ENCODE measurements at regions not wholly inside any gene's neighbourhood (a gene's known extent, or its start where the extent isn't known, plus 50 kb on each side); places are given as distances from the start of the nearest gene placed in this dataset.
A peak's percentile ranks its signal among the peaks of the same experiment; 100 is the strongest.

DNA sequence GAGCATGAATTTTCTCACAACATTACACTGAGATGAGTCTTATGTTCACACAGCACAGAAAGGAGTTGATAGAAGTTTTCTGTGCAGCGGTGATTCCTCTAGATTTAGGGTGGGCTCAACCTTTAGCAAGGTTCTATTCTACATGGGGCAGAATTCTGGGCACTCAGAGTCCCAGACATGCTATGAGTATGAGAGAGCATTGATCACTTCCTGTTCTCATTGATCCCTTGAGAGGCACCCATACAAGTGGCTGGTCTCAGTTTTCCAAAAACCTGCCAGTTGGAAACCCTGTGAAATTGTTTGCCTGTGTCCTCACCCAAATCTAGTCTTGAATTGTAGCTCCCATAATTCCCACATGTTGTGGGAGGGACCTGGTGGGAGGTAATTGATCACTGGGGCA is 112.5 kb upstream of the NR2F2 start:
- no peaks in the 10 kb centered on the region for H3K9me3 ChIP-seq (ENCODE audit: insufficient read depth, low read length)
- no peak overlapping the region for H3K4me3 ChIP-seq (ENCODE audit: low read length)
- H3K27ac ChIP-seq (ENCODE audit: low read length): no peak overlapping the region
- H4K20me1 ChIP-seq (ENCODE audit: insufficient read depth, low read length): no peaks in the 10 kb centered on the region
- H3K27me3 ChIP-seq (ENCODE audit: low read depth, low read length): peaks cover 37% of the 10 kb centered on the region
- H3K36me3 ChIP-seq (replicated peaks; ENCODE audit: low read depth, low read length): no peaks in the 10 kb centered on the region
- 0 out of 2 replicates have a peak overlapping the region, but pooled peaks have one; percentile 0 for H3K4me2 ChIP-seq (ENCODE audit: low read length)
- TF ChIP-seq, protein P1, sequence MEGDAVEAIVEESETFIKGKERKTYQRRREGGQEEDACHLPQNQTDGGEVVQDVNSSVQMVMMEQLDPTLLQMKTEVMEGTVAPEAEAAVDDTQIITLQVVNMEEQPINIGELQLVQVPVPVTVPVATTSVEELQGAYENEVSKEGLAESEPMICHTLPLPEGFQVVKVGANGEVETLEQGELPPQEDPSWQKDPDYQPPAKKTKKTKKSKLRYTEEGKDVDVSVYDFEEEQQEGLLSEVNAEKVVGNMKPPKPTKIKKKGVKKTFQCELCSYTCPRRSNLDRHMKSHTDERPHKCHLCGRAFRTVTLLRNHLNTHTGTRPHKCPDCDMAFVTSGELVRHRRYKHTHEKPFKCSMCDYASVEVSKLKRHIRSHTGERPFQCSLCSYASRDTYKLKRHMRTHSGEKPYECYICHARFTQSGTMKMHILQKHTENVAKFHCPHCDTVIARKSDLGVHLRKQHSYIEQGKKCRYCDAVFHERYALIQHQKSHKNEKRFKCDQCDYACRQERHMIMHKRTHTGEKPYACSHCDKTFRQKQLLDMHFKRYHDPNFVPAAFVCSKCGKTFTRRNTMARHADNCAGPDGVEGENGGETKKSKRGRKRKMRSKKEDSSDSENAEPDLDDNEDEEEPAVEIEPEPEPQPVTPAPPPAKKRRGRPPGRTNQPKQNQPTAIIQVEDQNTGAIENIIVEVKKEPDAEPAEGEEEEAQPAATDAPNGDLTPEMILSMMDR (IDR thresholded peaks at IDR 0.05; ENCODE audit: low read depth, low read length): no peak
- no peak for TF ChIP-seq EZH2phosphoT487 (IDR thresholded peaks at IDR 0.05; ENCODE audit: low read depth)
- no peak overlapping the region for H2AFZ ChIP-seq (ENCODE audit: low read depth, low read length)
- H3K4me1 ChIP-seq (ENCODE audit: low read length): peaks cover 36% of the 10 kb centered on the region
- H3K79me2 ChIP-seq (ENCODE audit: low read length): no peaks in the 10 kb centered on the region
- H3K9ac ChIP-seq (ENCODE audit: low read length): no peak overlapping the region

DNA sequence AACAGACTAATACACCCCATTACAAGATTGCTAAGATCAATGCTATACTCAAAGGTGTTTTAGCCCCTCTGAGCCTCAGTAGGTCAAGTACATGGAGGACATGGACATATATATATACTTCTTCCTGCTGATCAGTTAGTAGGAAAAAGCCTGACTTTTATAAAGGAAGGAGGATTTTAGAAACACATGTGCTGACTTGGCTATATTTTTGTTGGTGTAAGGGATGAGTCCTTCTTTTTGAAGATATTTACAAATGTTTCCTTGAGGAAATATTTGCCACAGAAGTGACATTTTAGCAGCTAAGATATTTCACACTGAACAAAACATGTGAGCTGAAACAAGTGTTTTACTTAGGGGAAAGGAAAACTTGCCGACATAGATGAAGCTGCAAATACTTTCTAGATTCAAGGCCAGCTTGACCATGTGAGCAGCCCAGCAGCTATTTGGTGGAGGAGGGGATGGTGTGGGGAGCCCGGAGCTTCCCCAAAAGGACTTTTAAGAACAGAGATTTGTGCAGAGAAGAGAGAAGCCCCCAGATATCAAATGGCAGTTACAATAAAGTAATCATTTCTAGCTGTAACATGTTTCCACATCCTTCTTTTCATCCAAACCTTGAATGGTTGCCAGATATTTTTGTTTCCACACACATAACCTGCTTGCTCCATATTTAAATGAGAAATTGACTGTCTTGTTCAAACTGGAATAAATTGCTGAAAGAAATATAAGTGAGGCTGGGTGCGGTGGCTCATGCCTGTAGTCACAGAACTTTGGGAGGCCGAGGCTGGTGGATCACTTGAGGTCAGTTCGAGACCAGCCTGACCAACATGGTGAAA is 111.7 kb upstream of the NR2F2 start:
- TF ChIP-seq, protein P1 (IDR thresholded peaks at IDR 0.05; ENCODE audit: low read depth, low read length): no peak
- no peak for TF ChIP-seq EZH2phosphoT487 (IDR thresholded peaks at IDR 0.05; ENCODE audit: low read depth)
- Histone ChIP-seq H3K79me2 (ENCODE audit: low read length) (no peaks in the 10 kb centered on the region), H3K27ac (ENCODE audit: low read length) (no peak overlapping the region), H3K4me2 (ENCODE audit: low read length) (no peak overlapping the region), H3K4me1 (ENCODE audit: low read length) (peaks cover 31% of the 10 kb centered on the region), H3K9me3 (ENCODE audit: insufficient read depth, low read length) (no peaks in the 10 kb centered on the region), H3K27me3 (ENCODE audit: low read depth, low read length) (peaks cover 43% of the 10 kb centered on the region), H3K36me3 (replicated peaks; ENCODE audit: low read depth, low read length) (no peaks in the 10 kb centered on the region), H3K9ac (ENCODE audit: low read length) (no peak overlapping the region), H3K4me3 (ENCODE audit: low read length) (no peak overlapping the region), H4K20me1 (ENCODE audit: insufficient read depth, low read length) (no peaks in the 10 kb centered on the region), H2AFZ (ENCODE audit: low read depth, low read length) (no peak overlapping the region)

DNA sequence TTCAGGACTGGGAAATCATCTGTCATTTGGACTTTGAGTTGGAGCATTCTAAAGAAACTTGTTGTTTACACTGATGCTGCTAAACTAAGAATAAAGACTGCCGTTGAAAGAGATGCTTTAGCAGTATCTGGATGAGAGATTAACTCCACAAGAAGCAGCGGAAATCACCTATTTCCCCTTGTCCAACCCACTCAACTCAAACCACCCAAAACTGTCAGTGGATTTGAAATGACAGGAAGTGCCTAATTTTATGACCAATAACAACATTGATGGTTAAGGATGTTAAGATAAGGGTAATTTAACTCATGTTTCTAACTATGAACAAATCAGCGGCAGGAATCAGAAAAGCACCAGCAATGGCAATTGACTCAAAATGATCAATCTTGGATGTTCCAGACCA is 110.8 kb upstream of the NR2F2 start:
- no peak overlapping the region for H2AFZ ChIP-seq (ENCODE audit: low read depth, low read length)
- H3K4me3 ChIP-seq (ENCODE audit: low read length): no peak overlapping the region
- H3K36me3 ChIP-seq (replicated peaks; ENCODE audit: low read depth, low read length): no peaks in the 10 kb centered on the region
- H3K9me3 ChIP-seq (ENCODE audit: insufficient read depth, low read length): no peaks in the 10 kb centered on the region
- TF ChIP-seq, protein P1 (IDR thresholded peaks at IDR 0.05; ENCODE audit: low read depth, low read length): no peak
- no peak for TF ChIP-seq EZH2phosphoT487 (IDR thresholded peaks at IDR 0.05; ENCODE audit: low read depth)
- H3K79me2 ChIP-seq (ENCODE audit: low read length): no peaks in the 10 kb centered on the region
- H3K4me2 ChIP-seq (ENCODE audit: low read length): no peak overlapping the region
- peaks cover 41% of the 10 kb centered on the region for H3K27me3 ChIP-seq (ENCODE audit: low read depth, low read length)
- peaks cover 31% of the 10 kb centered on the region for H3K4me1 ChIP-seq (ENCODE audit: low read length)
- no peaks in the 10 kb centered on the region for H4K20me1 ChIP-seq (ENCODE audit: insufficient read depth, low read length)
- H3K27ac ChIP-seq (ENCODE audit: low read length): no peak overlapping the region
- H3K9ac ChIP-seq (ENCODE audit: low read length): no peak overlapping the region

DNA sequence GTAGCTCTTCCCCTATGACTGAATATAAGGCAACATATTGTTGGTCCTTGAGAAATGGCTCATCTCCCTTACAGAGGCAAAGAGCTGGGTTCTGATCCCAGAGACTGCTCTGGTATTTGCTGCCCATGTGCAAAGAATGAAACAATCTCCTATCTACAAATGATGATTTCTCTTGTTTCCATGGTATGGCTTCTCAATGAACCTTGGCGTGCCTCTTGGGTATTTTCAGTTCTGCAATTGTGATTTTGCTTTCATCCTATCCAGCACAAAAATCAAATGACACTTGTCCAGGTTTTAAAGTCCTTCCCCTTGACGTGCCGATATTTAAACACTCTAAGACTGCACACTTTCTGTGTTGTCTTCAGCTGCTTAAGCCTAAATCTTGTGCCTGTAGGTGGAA is 109.8 kb upstream of the NR2F2 start:
- Histone ChIP-seq H3K9me3 (ENCODE audit: insufficient read depth, low read length) (no peaks in the 10 kb centered on the region), H3K4me2 (ENCODE audit: low read length) (peak overlapping the region; percentile 35), H3K79me2 (ENCODE audit: low read length) (no peaks in the 10 kb centered on the region), H3K27ac (ENCODE audit: low read length) (no peak overlapping the region), H3K4me3 (ENCODE audit: low read length) (no peak overlapping the region), H3K9ac (ENCODE audit: low read length) (no peak overlapping the region), H2AFZ (ENCODE audit: low read depth, low read length) (no peak overlapping the region), H4K20me1 (ENCODE audit: insufficient read depth, low read length) (no peaks in the 10 kb centered on the region), H3K36me3 (replicated peaks; ENCODE audit: low read depth, low read length) (no peaks in the 10 kb centered on the region), H3K4me1 (ENCODE audit: low read length) (peaks cover 31% of the 10 kb centered on the region), H3K27me3 (ENCODE audit: low read depth, low read length) (peaks cover 51% of the 10 kb centered on the region)
- no peak for TF ChIP-seq EZH2phosphoT487 (IDR thresholded peaks at IDR 0.05; ENCODE audit: low read depth)
- TF ChIP-seq, protein P1 (IDR thresholded peaks at IDR 0.05; ENCODE audit: low read depth, low read length): no peak

Data from OCI-LY3 (cell line).